MCF 10A (cell line): ENCODE measurements at regions not wholly inside any gene's neighbourhood (a gene's known extent, or its start where the extent isn't known, plus 50 kb on each side); places are given as distances from the start of the nearest gene placed in this dataset.
A peak's percentile ranks its signal among the peaks of the same experiment; 100 is the strongest.

Experiments used
- BruUV-seq: library from RNA; stranded (reverse); fragments of 400-500 nt; replicated peaks from 2 replicates; lab custom pipeline; 2021; lab: Mats Ljungman, UMichigan
- CTCF ChIA-PET: fragments of 300-600 bp; sonication (Branson Sonifier 250); formaldehyde crosslinking; extraction: SDS; loops from one replicate; lab custom pipeline; 2021; ENCODE audit warnings: antibody characterized with exemption, inconsistent platforms; lab: Yijun Ruan, JAX
- POLR2A ChIA-PET: fragments of 300-600, 350-650 bp; sonication (Branson Sonifier 250); formaldehyde crosslinking; extraction: SDS; loops from one replicate; lab custom pipeline; 2020; ENCODE audit warnings: antibody characterized with exemption, inconsistent platforms; lab: Yijun Ruan, JAX
- DNase-seq: peaks from one replicate; pipeline ENCODE4 v3.0.0-alpha.2; 2018; ENCODE audit not compliant: unreplicated experiment
- H3K27ac Mint-ChIP-seq: one replicate; pipeline ENCODE4 v1.8.0; 2022; ENCODE audit warnings: mild to moderate bottlenecking, low read depth, mixed read lengths; ENCODE audit not compliant: unreplicated experiment
- H3K27me3 Mint-ChIP-seq: one replicate; pipeline ENCODE4 v1.8.0; 2022; ENCODE audit warnings: mixed read lengths; ENCODE audit not compliant: insufficient read depth, unreplicated experiment
- H3K36me3 Mint-ChIP-seq: one replicate; pipeline ENCODE4 v1.8.0; 2022; ENCODE audit warnings: mild to moderate bottlenecking, moderate library complexity, mixed read lengths; ENCODE audit not compliant: insufficient read depth, unreplicated experiment
- H3K4me1 Mint-ChIP-seq: one replicate; pipeline ENCODE4 v1.8.0; 2022; ENCODE audit warnings: mixed read lengths; ENCODE audit not compliant: insufficient read depth, unreplicated experiment
- H3K4me3 Mint-ChIP-seq: one replicate; pipeline ENCODE4 v1.8.0; 2022; ENCODE audit warnings: mild to moderate bottlenecking, moderate library complexity, mixed read lengths; ENCODE audit not compliant: unreplicated experiment
- H3K9me3 Mint-ChIP-seq: one replicate; pipeline ENCODE4 v1.8.0; 2022; ENCODE audit warnings: mixed read lengths; ENCODE audit not compliant: unreplicated experiment
- CTCF ChIP-seq: fragments of 200-600 bp; IDR thresholded peaks from one replicate; pipeline ENCODE4 v1.8.0; 2022; ENCODE audit warnings: antibody characterized with exemption, mild to moderate bottlenecking; ENCODE audit not compliant: unreplicated experiment
- intact Hi-C: fragments of 100-400 bp; cut with micrococcal nuclease; formaldehyde crosslinking; loops from 2 replicates; pipeline ENCODE4 v1.14.1; 2022

GRCh38 chr10:83691791-83692596 is 447.3 kb upstream of the GHITM start:
- TF ChIP-seq CTCF, result no peak

GRCh38 chr10:83698899-83699298 is 440.4 kb upstream of the GHITM start:
- DNase-seq, result no peak
- no peak for TF ChIP-seq CTCF
- ChIA-PET POLR2A (no interaction called here), CTCF (no interaction called here)
- Mint-ChIP-seq H3K4me1 (no peaks in the 10 kb centered on the region), H3K9me3 (no peaks in the 10 kb centered on the region), H3K4me3 (no peak overlapping the region), H3K36me3 (peaks cover 4% of the 10 kb centered on the region), H3K27ac (no peak overlapping the region), H3K27me3 (no peaks in the 10 kb centered on the region)
- no TSS peak for BruUV-seq
- intact Hi-C loops, result loop anchor here (10.0 kb wide), 1 partner anchor 1444 kb away; no protein-coding TSS in a partner anchor

More at GRCh38 chr10:83691791-83692596, 447.3 kb upstream of the GHITM start:
- no peak overlapping the region for H3K4me3 Mint-ChIP-seq
- BruUV-seq, result no TSS peak
- no peaks in the 10 kb centered on the region for H3K9me3 Mint-ChIP-seq
- peaks cover 4% of the 10 kb centered on the region for H3K36me3 Mint-ChIP-seq
- no peaks in the 10 kb centered on the region for H3K27me3 Mint-ChIP-seq
- intact Hi-C loops, result loop anchor here (10.0 kb wide), 1 partner anchor 1437 kb away; no protein-coding TSS in a partner anchor
- no peak overlapping the region for H3K27ac Mint-ChIP-seq
- POLR2A ChIA-PET, result interaction anchor here (1.3 kb wide), 1 partner anchor 9 kb away, joined by 3 read pairs; no protein-coding TSS in a partner anchor
- DNase-seq, result peak; percentile 46
- CTCF ChIA-PET, result interaction anchor here (0.6 to 1.1 kb wide), 2 partner anchors 13 to 204 kb away, joined by 3 to 4 read pairs; no protein-coding TSS in a partner anchor
- peaks cover 6% of the 10 kb centered on the region for H3K4me1 Mint-ChIP-seq

GRCh38 chr10:83701799-83702198 is 437.5 kb upstream of the GHITM start:
- TF ChIP-seq CTCF, result no peak
- Mint-ChIP-seq H3K4me3 (no peak overlapping the region), H3K4me1 (no peaks in the 10 kb centered on the region), H3K27ac (no peak overlapping the region), H3K27me3 (no peaks in the 10 kb centered on the region), H3K9me3 (no peaks in the 10 kb centered on the region), H3K36me3 (no peaks in the 10 kb centered on the region)
- ChIA-PET CTCF (interaction anchor here (0.6 kb wide), 1 partner anchor 94 kb away, joined by 3 read pairs; no protein-coding TSS in a partner anchor), POLR2A (no interaction called here)
- no TSS peak for BruUV-seq
- DNase-seq, result no peak
- intact Hi-C loops, result no loop called here

- H3K36me3 Mint-ChIP-seq, result no peaks in the 10 kb centered on the region
- CTCF ChIA-PET, result no interaction called here
- DNase-seq, result no peak
- H3K27me3 Mint-ChIP-seq, result no peaks in the 10 kb centered on the region
- POLR2A ChIA-PET, result no interaction called here
- BruUV-seq, result no TSS peak
- H3K4me1 Mint-ChIP-seq, result no peaks in the 10 kb centered on the region
- H3K9me3 Mint-ChIP-seq, result no peaks in the 10 kb centered on the region
- TF ChIP-seq CTCF, result no peak
- no peak overlapping the region for H3K4me3 Mint-ChIP-seq
- intact Hi-C loops, result no loop called here
- no peak overlapping the region for H3K27ac Mint-ChIP-seq
Measured at GRCh38 chr10:83702731-83703130, 436.6 kb upstream of the GHITM start.
